ENCODE measurements at regions not wholly inside any gene's neighbourhood (a gene's known extent, or its start where the extent isn't known, plus 50 kb on each side); places are given as distances from the start of the nearest gene placed in this dataset.

- no peaks in the 10 kb centered on the region for H3K9me3 ChIP-seq (ENCODE audit: control insufficient read depth, low read length)
- 76% methylated on average over 4 of the region's 5 CpGs for WGBS
- H2BK5ac ChIP-seq (ENCODE audit: low read depth, low read length, poor library complexity, severe bottlenecking): no peak overlapping the region
- H3K27me3 ChIP-seq (ENCODE audit: control insufficient read depth in 1 of 2, insufficient read depth in 1 of 2, low read length in 2 of 2): peaks cover 44 to 74% of the 10 kb centered on the region in 2 experiments
- no peak for DNase-seq
- H2BK120ac ChIP-seq (ENCODE audit: low read depth, low read length): no peak overlapping the region
- H2AK5ac ChIP-seq (ENCODE audit: low read length, severe bottlenecking): no peak overlapping the region
- no peak overlapping the region for H3K4me3 ChIP-seq (ENCODE audit: insufficient read depth in 1 of 2, low read depth in 1 of 2, low read length in 2 of 2)
- H3K4ac ChIP-seq (ENCODE audit: low read depth in 1 of 2, low read length in 2 of 2): no peak overlapping the region
- no peak overlapping the region for H3K9ac ChIP-seq (ENCODE audit: low read length)
- no peak overlapping the region for H3K27ac ChIP-seq (ENCODE audit: low read length, poor library complexity, severe bottlenecking)
- H3K4me1 ChIP-seq (ENCODE audit: control insufficient read depth, insufficient read depth, low read depth, low read length): peaks cover 2% of the 10 kb centered on the region
- H3K36me3 ChIP-seq (ENCODE audit: control insufficient read depth in 1 of 2, insufficient read depth in 2 of 2, low read depth in 1 of 2, low read length in 2 of 2): no peaks in the 10 kb centered on the region
- no peak overlapping the region for H3K18ac ChIP-seq (ENCODE audit: low read depth in 1 of 2, low read length in 2 of 2)
- no peak overlapping the region for H4K91ac ChIP-seq (ENCODE audit: low read length)
- no peak overlapping the region for H3K14ac ChIP-seq (ENCODE audit: low read length in 2 of 2)
- no peaks in the 10 kb centered on the region for H3K79me1 ChIP-seq (replicated peaks; ENCODE audit: low read length, poor library complexity, severe bottlenecking)
- H3K23ac ChIP-seq (ENCODE audit: low read length in 2 of 2): no peak overlapping the region
- no peak overlapping the region for H3K4me2 ChIP-seq (ENCODE audit: low read length, poor library complexity, severe bottlenecking)
- no peak overlapping the region for H2BK12ac ChIP-seq (ENCODE audit: low read length in 2 of 2)
- H4K8ac ChIP-seq (ENCODE audit: low read length): no peak overlapping the region
- H2BK15ac ChIP-seq (ENCODE audit: low read depth, poor library complexity, severe bottlenecking): no peak overlapping the region
- no peak overlapping the region for H2AFZ ChIP-seq (ENCODE audit: low read depth, low read length)
Observed at GRCh38 chr1:22364764-22365163, 86.9 kb upstream of the ZBTB40 start.

GRCh38 chr1:22365331-22366295 lies 86.0 kb upstream of the ZBTB40 start:
- no peak overlapping the region for H4K8ac ChIP-seq (ENCODE audit: low read length)
- H3K14ac ChIP-seq (ENCODE audit: low read length in 2 of 2): no peak overlapping the region
- H3K18ac ChIP-seq (ENCODE audit: low read depth in 1 of 2, low read length in 2 of 2): no peak overlapping the region
- H3K9me3 ChIP-seq (ENCODE audit: control insufficient read depth, low read length): no peaks in the 10 kb centered on the region
- H2BK120ac ChIP-seq (ENCODE audit: low read depth, low read length): no peak overlapping the region
- H3K27me3 ChIP-seq (ENCODE audit: control insufficient read depth in 1 of 2, insufficient read depth in 1 of 2, low read length in 2 of 2): peaks cover 44 to 73% of the 10 kb centered on the region in 2 experiments
- DNase-seq: no peak
- no peak overlapping the region for H2AFZ ChIP-seq (ENCODE audit: low read depth, low read length)
- WGBS: 82% methylated on average over 18 of the region's 19 CpGs
- no peaks in the 10 kb centered on the region for H3K79me1 ChIP-seq (replicated peaks; ENCODE audit: low read length, poor library complexity, severe bottlenecking)
- no peak overlapping the region for H2BK15ac ChIP-seq (ENCODE audit: low read depth, poor library complexity, severe bottlenecking)
- no peak overlapping the region for H2BK12ac ChIP-seq (ENCODE audit: low read length in 2 of 2)
- H3K4ac ChIP-seq (ENCODE audit: low read depth in 1 of 2, low read length in 2 of 2): no peak overlapping the region
- H3K4me3 ChIP-seq (ENCODE audit: insufficient read depth in 1 of 2, low read depth in 1 of 2, low read length in 2 of 2): no peak overlapping the region
- H4K91ac ChIP-seq (ENCODE audit: low read length): no peak overlapping the region
- no peak overlapping the region for H2AK5ac ChIP-seq (ENCODE audit: low read length, severe bottlenecking)
- no peak overlapping the region for H3K9ac ChIP-seq (ENCODE audit: low read length)
- peaks cover 2% of the 10 kb centered on the region for H3K4me1 ChIP-seq (ENCODE audit: control insufficient read depth, insufficient read depth, low read depth, low read length)
- H3K27ac ChIP-seq (ENCODE audit: low read length, poor library complexity, severe bottlenecking): no peak overlapping the region
- H3K36me3 ChIP-seq (ENCODE audit: control insufficient read depth in 1 of 2, insufficient read depth in 2 of 2, low read depth in 1 of 2, low read length in 2 of 2): no peaks in the 10 kb centered on the region
- no peak overlapping the region for H2BK5ac ChIP-seq (ENCODE audit: low read depth, low read length, poor library complexity, severe bottlenecking)
- H3K23ac ChIP-seq (ENCODE audit: low read length in 2 of 2): no peak overlapping the region
- H3K4me2 ChIP-seq (ENCODE audit: low read length, poor library complexity, severe bottlenecking): no peak overlapping the region

- Histone ChIP-seq H4K91ac (ENCODE audit: low read length) (no peak overlapping the region), H3K4me3 (ENCODE audit: insufficient read depth in 1 of 2, low read depth in 1 of 2, low read length in 2 of 2) (no peak overlapping the region), H3K14ac (ENCODE audit: low read length in 2 of 2) (no peak overlapping the region)
Observed at GRCh38 chr1:22366346-22366745, 85.3 kb upstream of the ZBTB40 start.

GRCh38 chr1:22368125-22368524 lies 83.5 kb upstream of the ZBTB40 start:
- Histone ChIP-seq H3K18ac (ENCODE audit: low read depth in 1 of 2, low read length in 2 of 2) (no peak overlapping the region), H2BK15ac (ENCODE audit: low read depth, poor library complexity, severe bottlenecking) (no peak overlapping the region), H3K36me3 (ENCODE audit: control insufficient read depth in 1 of 2, insufficient read depth in 2 of 2, low read depth in 1 of 2, low read length in 2 of 2) (no peaks in the 10 kb centered on the region), H3K4me1 (ENCODE audit: control insufficient read depth, insufficient read depth, low read depth, low read length) (peaks cover 2% of the 10 kb centered on the region), H3K27ac (ENCODE audit: low read length, poor library complexity, severe bottlenecking) (no peak overlapping the region), H3K27me3 (ENCODE audit: control insufficient read depth in 1 of 2, insufficient read depth in 1 of 2, low read length in 2 of 2) (peaks cover 39 to 59% of the 10 kb centered on the region in 2 experiments), H3K23ac (ENCODE audit: low read length in 2 of 2) (no peak overlapping the region), H3K4me3 (ENCODE audit: insufficient read depth in 1 of 2, low read depth in 1 of 2, low read length in 2 of 2) (no peak overlapping the region), H3K4ac (ENCODE audit: low read depth in 1 of 2, low read length in 2 of 2) (no peak overlapping the region), H3K9me3 (ENCODE audit: control insufficient read depth, low read length) (peaks cover 3% of the 10 kb centered on the region), H3K79me1 (replicated peaks; ENCODE audit: low read length, poor library complexity, severe bottlenecking) (no peaks in the 10 kb centered on the region), H4K8ac (ENCODE audit: low read length) (no peak overlapping the region), H3K4me2 (ENCODE audit: low read length, poor library complexity, severe bottlenecking) (no peak overlapping the region), H2BK12ac (ENCODE audit: low read length in 2 of 2) (no peak overlapping the region), H2BK5ac (ENCODE audit: low read depth, low read length, poor library complexity, severe bottlenecking) (no peak overlapping the region), H2AFZ (ENCODE audit: low read depth, low read length) (no peak overlapping the region), H3K14ac (ENCODE audit: low read length in 2 of 2) (no peak overlapping the region), H2AK5ac (ENCODE audit: low read length, severe bottlenecking) (no peak overlapping the region), H2BK120ac (ENCODE audit: low read depth, low read length) (no peak overlapping the region), H4K91ac (ENCODE audit: low read length) (no peak overlapping the region), H3K9ac (ENCODE audit: low read length) (no peak overlapping the region)
- DNase-seq: no peak
- WGBS: no CpG with 5 or more reads among the region's 1 CpG

More at GRCh38 chr1:22366346-22366745, 85.3 kb upstream of the ZBTB40 start:
- DNase-seq: no peak
- Histone ChIP-seq H3K4me2 (ENCODE audit: low read length, poor library complexity, severe bottlenecking) (no peak overlapping the region), H3K27me3 (ENCODE audit: control insufficient read depth in 1 of 2, insufficient read depth in 1 of 2, low read length in 2 of 2) (peaks cover 39 to 69% of the 10 kb centered on the region in 2 experiments), H3K23ac (ENCODE audit: low read length in 2 of 2) (no peak overlapping the region), H3K27ac (ENCODE audit: low read length, poor library complexity, severe bottlenecking) (no peak overlapping the region), H3K18ac (ENCODE audit: low read depth in 1 of 2, low read length in 2 of 2) (no peak overlapping the region), H3K9me3 (ENCODE audit: control insufficient read depth, low read length) (no peaks in the 10 kb centered on the region), H3K4ac (ENCODE audit: low read depth in 1 of 2, low read length in 2 of 2) (no peak overlapping the region), H2BK5ac (ENCODE audit: low read depth, low read length, poor library complexity, severe bottlenecking) (no peak overlapping the region), H3K36me3 (ENCODE audit: control insufficient read depth in 1 of 2, insufficient read depth in 2 of 2, low read depth in 1 of 2, low read length in 2 of 2) (no peaks in the 10 kb centered on the region), H2AFZ (ENCODE audit: low read depth, low read length) (no peak overlapping the region), H2BK15ac (ENCODE audit: low read depth, poor library complexity, severe bottlenecking) (no peak overlapping the region), H3K9ac (ENCODE audit: low read length) (no peak overlapping the region), H3K4me1 (ENCODE audit: control insufficient read depth, insufficient read depth, low read depth, low read length) (peaks cover 2% of the 10 kb centered on the region), H2BK12ac (ENCODE audit: low read length in 2 of 2) (no peak overlapping the region), H3K79me1 (replicated peaks; ENCODE audit: low read length, poor library complexity, severe bottlenecking) (no peaks in the 10 kb centered on the region), H2BK120ac (ENCODE audit: low read depth, low read length) (no peak overlapping the region), H4K8ac (ENCODE audit: low read length) (no peak overlapping the region), H2AK5ac (ENCODE audit: low read length, severe bottlenecking) (no peak overlapping the region)
- 90% methylated on average over 6 of the region's 6 CpGs for WGBS

All from mesenchymal stem cell (in vitro differentiated cells and primary cell).